ENCODE measurements at regions not wholly inside any gene's neighbourhood (a gene's known extent, or its start where the extent isn't known, plus 50 kb on each side); places are given as distances from the start of the nearest gene placed in this dataset.
A peak's percentile ranks its signal among the peaks of the same experiment; 100 is the strongest.

DNA sequence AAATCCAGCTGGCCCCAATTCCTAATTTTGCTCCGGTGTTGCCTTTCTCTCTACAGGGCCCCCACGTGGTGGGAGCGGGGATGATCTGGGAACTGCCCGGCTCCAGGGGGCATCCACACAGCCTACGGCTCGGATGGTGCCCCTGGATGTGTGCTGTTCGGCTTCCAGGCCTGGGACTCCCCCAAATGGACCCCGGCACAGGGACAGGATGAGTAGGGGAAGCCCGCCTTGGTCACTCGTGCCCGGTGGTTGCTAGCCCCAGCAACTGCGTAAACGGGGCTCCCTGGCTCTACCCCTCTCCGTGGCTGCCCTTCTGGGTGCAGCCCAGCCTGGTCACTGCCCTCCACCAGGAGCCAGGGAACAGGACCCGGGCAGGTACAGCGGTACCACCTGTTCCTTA lies 111.5 kb downstream of the TEX26 start:
- DNase-seq, result no peak
- H3K27ac Mint-ChIP-seq, result no peak overlapping the region
- H3K4me3 Mint-ChIP-seq, result no peak overlapping the region
- peaks cover 30% of the 10 kb centered on the region for H3K27me3 Mint-ChIP-seq
- no peaks in the 10 kb centered on the region for H3K9me3 Mint-ChIP-seq
- CTCF ChIA-PET, result interaction anchor here (1.0 to 4.3 kb wide), 9 partner anchors 21 to 235 kb away, joined by 3 to 47 read pairs (median 5); no protein-coding TSS in a partner anchor
- H3K4me1 Mint-ChIP-seq, result peaks cover 62% of the 10 kb centered on the region
- H3K36me3 Mint-ChIP-seq, result peaks cover 2% of the 10 kb centered on the region

DNA sequence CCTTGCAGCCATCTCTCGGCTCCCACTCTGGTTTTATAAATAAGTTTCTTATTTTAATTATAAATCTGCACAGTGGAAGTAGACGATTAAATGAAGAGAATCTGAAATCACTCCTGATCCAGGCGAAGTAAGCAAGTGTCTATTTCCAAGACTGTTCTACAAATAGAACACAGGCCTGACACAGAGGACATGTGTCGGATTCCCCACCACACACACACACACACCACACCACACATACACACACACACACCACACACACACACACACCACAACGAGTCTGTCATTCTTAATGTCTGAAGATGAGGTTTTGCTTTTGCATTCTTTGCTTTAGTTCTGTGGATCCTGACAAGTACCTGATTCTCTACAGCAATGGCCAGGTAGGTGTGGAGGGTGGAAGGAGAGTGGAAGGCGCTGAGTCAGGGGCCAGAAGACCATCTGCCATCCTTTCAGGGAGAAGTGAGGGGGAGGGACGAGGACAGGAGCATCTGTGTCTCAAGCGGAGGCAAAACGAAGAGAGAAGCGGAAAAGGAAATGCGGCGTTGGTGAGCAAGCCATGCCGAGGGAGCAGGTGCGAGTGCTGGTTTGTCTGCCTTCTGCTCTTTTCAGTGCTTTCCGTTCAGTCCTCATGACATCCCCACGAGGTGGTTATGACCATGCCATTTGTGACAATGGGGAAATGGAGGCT lies 110.2 kb downstream of the TEX26 start:
- Mint-ChIP-seq H3K27me3 (peaks cover 44% of the 10 kb centered on the region), H3K9me3 (no peaks in the 10 kb centered on the region), H3K4me3 (no peak overlapping the region), H3K4me1 (peaks cover 75% of the 10 kb centered on the region), H3K36me3 (peaks cover 2% of the 10 kb centered on the region), H3K27ac (peak overlapping the region; percentile 76)
- DNase-seq, result peak; percentile 31
- CTCF ChIA-PET, result interaction anchor here (4.3 kb wide), 1 partner anchor 63 kb away, joined by 47 read pairs; no protein-coding TSS in a partner anchor

GRCh38 chr13:31042049-31042448 lies 109.6 kb downstream of the TEX26 start:
- no peak overlapping the region for H3K4me3 Mint-ChIP-seq
- CTCF ChIA-PET, result interaction anchor here (1.6 kb wide), 1 partner anchor 63 kb away, joined by 4 read pairs; no protein-coding TSS in a partner anchor
- peaks cover 2% of the 10 kb centered on the region for H3K36me3 Mint-ChIP-seq
- H3K9me3 Mint-ChIP-seq, result no peaks in the 10 kb centered on the region
- no peak for DNase-seq
- no peak overlapping the region for H3K27ac Mint-ChIP-seq
- peaks cover 48% of the 10 kb centered on the region for H3K27me3 Mint-ChIP-seq
- H3K4me1 Mint-ChIP-seq, result peaks cover 76% of the 10 kb centered on the region

DNA sequence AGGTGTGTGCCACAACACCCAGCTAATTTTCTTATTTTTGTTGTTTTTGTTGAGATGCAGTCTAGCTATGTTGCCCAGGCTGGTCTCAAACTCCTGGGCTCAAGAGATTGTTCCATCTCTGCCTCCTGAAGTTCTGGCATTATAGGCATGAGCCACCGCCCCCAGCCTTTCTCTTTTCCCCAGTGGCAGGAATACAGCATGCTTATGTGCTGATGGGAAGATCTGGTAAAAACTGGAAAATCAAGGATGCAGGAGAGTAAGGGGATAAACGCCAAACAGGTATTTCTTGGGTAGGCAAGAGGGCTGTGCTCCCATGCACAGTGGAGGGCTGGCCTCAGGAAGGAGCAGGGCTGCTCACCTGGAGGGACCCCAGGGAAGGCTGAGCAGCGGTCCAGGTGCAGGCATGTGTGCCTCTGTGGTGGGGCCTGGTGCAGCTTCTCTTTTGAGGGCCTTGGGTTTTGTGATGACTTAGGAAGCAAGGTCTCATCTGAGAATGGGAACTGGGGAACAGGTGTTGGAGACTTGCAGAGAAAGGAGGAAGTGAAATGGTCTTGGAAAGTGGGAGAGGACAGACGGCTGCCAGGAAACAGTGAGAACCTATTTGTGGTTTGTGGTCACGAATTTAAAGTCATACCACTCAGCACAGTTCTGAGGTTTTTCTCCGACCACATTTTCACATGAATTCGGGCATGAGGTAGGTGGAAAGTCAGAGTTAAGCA lies 106.5 kb downstream of the TEX26 start:
- Mint-ChIP-seq H3K4me3 (peak overlapping the region; percentile 11), H3K36me3 (peaks cover 2% of the 10 kb centered on the region), H3K4me1 (peaks cover 58% of the 10 kb centered on the region), H3K27ac (peak overlapping the region; percentile 33), H3K9me3 (no peaks in the 10 kb centered on the region), H3K27me3 (peaks cover 71% of the 10 kb centered on the region)
- DNase-seq, result no peak
- CTCF ChIA-PET, result interaction anchor here (2.4 kb wide), 1 partner anchor 60 kb away, joined by 9 read pairs; no protein-coding TSS in a partner anchor

DNA sequence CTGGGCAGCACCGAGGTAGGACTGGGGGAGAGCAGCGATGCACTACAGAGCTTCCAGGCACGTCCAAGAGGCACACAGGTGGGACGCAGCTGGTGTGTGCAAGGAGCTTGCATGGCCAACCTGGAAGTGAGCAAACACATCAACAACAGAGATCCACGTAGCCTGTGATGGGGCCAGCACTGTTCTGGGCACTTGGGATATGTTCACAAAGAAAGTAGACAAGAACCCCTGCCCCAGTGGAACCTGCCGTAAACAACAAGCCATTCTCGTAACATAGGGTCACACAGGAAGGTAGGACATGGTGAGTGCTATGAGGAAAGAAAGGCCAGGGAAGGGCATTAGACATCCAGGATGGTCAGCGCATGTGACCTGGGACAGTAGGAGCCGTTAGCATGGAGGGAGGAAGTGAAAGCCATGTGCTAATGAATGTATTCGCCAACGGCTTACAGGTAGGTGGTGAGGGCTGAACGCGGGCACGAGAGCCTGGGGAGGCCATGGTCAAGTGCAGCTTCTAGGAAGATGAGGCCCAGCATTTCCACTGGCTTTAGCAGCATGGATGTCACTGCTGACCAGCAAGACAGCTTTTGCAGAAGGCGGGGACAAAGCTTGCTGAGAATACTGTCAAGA lies 105.5 kb downstream of the TEX26 start:
- no peak overlapping the region for H3K4me3 Mint-ChIP-seq
- H3K27me3 Mint-ChIP-seq, result peaks cover 75% of the 10 kb centered on the region
- H3K36me3 Mint-ChIP-seq, result peaks cover 2% of the 10 kb centered on the region
- H3K9me3 Mint-ChIP-seq, result no peaks in the 10 kb centered on the region
- CTCF ChIA-PET, result interaction anchor here (2.4 kb wide), 1 partner anchor 59 kb away, joined by 9 read pairs; no protein-coding TSS in a partner anchor
- no peak overlapping the region for H3K27ac Mint-ChIP-seq
- peaks cover 48% of the 10 kb centered on the region for H3K4me1 Mint-ChIP-seq
- no peak for DNase-seq

- Mint-ChIP-seq H3K9me3 (no peaks in the 10 kb centered on the region), H3K36me3 (peaks cover 1% of the 10 kb centered on the region), H3K27ac (no peak overlapping the region), H3K4me1 (peaks cover 39% of the 10 kb centered on the region), H3K27me3 (peaks cover 76% of the 10 kb centered on the region), H3K4me3 (no peak overlapping the region)
- CTCF ChIA-PET, result interaction anchor here (2.4 kb wide), 1 partner anchor 58 kb away, joined by 9 read pairs; no protein-coding TSS in a partner anchor
- DNase-seq, result no peak
These were observed 104.6 kb downstream of the TEX26 start for GRCh38 chr13:31036731-31037695.

- CTCF ChIA-PET, result no interaction called here
- H3K4me3 Mint-ChIP-seq, result no peak overlapping the region
- DNase-seq, result no peak
- peaks cover 88% of the 10 kb centered on the region for H3K27me3 Mint-ChIP-seq
- H3K27ac Mint-ChIP-seq, result no peak overlapping the region
- H3K9me3 Mint-ChIP-seq, result no peaks in the 10 kb centered on the region
- H3K4me1 Mint-ChIP-seq, result peaks cover 28% of the 10 kb centered on the region
- H3K36me3 Mint-ChIP-seq, result no peaks in the 10 kb centered on the region
These were observed 102.9 kb downstream of the TEX26 start for GRCh38 chr13:31035185-31035965.

- H3K9me3 Mint-ChIP-seq, result no peaks in the 10 kb centered on the region
- no peak overlapping the region for H3K27ac Mint-ChIP-seq
- DNase-seq, result no peak
- CTCF ChIA-PET, result no interaction called here
- peaks cover 1% of the 10 kb centered on the region for H3K4me1 Mint-ChIP-seq
- H3K4me3 Mint-ChIP-seq, result no peak overlapping the region
- no peaks in the 10 kb centered on the region for H3K36me3 Mint-ChIP-seq
- peaks cover 84% of the 10 kb centered on the region for H3K27me3 Mint-ChIP-seq
These were observed 100.2 kb downstream of the TEX26 start for GRCh38 chr13:31032528-31033113.

DNA sequence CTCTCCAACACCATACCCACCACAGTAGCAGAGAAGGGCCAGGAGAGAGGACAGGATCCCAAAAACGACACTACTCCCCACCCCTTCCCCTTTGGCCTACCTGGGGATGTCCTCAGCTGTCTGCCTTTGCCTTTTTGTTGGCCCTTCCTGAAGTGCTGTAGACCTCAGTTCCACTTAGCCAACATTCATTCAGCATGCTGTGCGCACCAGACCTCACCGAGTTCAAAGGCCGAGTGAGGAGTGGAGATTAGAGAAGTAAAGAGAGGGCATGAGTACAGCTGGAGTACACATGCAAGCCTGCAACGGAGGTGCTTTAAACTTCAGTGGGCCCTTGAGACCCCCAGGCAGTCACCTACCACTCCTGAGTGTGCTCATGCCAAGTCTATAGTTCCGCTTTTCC lies 99.0 kb downstream of the TEX26 start:
- Mint-ChIP-seq H3K9me3 (no peaks in the 10 kb centered on the region), H3K27me3 (peaks cover 81% of the 10 kb centered on the region), H3K4me3 (no peak overlapping the region), H3K4me1 (no peaks in the 10 kb centered on the region), H3K27ac (no peak overlapping the region), H3K36me3 (no peaks in the 10 kb centered on the region)
- DNase-seq, result no peak
- CTCF ChIA-PET, result interaction anchor here (0.9 kb wide), 1 partner anchor 224 kb away, joined by 3 read pairs; no protein-coding TSS in a partner anchor

DNA sequence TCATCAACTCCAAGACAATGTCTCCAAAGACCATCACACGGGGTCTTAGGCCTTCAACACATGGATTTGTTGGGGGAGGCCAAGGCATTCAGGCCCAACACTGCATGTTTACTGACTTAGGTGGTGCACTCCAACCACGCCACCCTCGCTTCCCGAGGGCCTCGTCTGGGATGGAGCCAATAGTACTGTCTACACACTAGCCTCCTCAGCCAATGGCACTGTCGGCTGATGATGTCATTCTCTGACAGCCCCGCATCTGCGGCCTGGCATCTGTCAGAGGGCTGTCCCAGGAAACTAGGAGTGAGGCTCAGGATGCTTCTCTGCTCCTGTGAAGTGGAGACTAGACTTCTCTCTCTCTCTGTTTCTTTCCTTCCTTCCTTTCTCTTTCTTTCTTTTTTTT lies 96.6 kb downstream of the TEX26 start:
- no peak for DNase-seq
- Mint-ChIP-seq H3K27ac (no peak overlapping the region), H3K9me3 (no peaks in the 10 kb centered on the region), H3K27me3 (peaks cover 78% of the 10 kb centered on the region), H3K4me3 (no peak overlapping the region), H3K4me1 (no peaks in the 10 kb centered on the region), H3K36me3 (no peaks in the 10 kb centered on the region)
- CTCF ChIA-PET, result interaction anchor here (1.6 kb wide), 1 partner anchor 16 kb away, joined by 4 read pairs; no protein-coding TSS in a partner anchor

GRCh38 chr13:31027136-31027535 lies 94.7 kb downstream of the TEX26 start:
- H3K36me3 Mint-ChIP-seq, result no peaks in the 10 kb centered on the region
- no peak for DNase-seq
- no peak overlapping the region for H3K27ac Mint-ChIP-seq
- CTCF ChIA-PET, result interaction anchor here (2.7 kb wide), 1 partner anchor 48 kb away, joined by 9 read pairs; no protein-coding TSS in a partner anchor
- no peaks in the 10 kb centered on the region for H3K9me3 Mint-ChIP-seq
- H3K4me1 Mint-ChIP-seq, result no peaks in the 10 kb centered on the region
- no peak overlapping the region for H3K4me3 Mint-ChIP-seq
- peaks cover 71% of the 10 kb centered on the region for H3K27me3 Mint-ChIP-seq

Data from activated naive CD4-positive, alpha-beta T cell treated with anti-CD3 and anti-CD28 coated beads, Interleukin-2, amount 10 ng/mL, durations not matched to agents 7 days and 5 days (primary cell).